Stimulated activated CD4-positive, alpha-beta T cell treated with anti-CD3 and anti-CD28 coated beads, TNF-alpha, amount 100 ng/mL, for 24 hours (primary cell): ENCODE measurements at regions not wholly inside any gene's neighbourhood (a gene's known extent, or its start where the extent isn't known, plus 50 kb on each side); places are given as distances from the start of the nearest gene placed in this dataset.
"Not testable (repeated sequence)": the region's sequence is repeated elsewhere in the genome, so short reads cannot be mapped to it uniquely, and the experiment has no call there.

Source experiments
- DNase-seq, 3 experiments: peaks; one replicate each; pipeline ENCODE4 v3.0.0-alpha.2; 2020; ENCODE audit warnings: low read depth in 3 of 3

DNA sequence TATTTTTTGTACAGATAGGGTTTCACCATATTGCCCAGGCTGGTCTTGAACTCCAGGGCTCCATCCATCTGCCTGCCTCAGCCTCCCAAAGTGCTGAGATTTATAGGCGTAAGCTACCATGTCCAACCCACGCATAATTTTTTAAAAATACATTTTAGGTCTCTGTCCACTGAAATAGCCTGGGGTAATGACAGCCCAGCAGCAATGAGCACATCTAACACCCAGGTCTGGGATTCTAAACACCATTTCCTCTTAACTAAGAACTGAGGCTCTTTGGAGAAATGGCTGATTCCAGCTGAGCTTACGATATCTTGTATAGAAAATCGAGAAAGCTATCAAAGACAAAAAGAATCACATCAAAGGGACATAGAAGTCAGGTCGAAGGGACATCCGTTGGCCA lies 245.3 kb downstream of the PARN start:
- DNase-seq: no peak

GRCh38 chr16:14383844-14384243 lies 246.2 kb downstream of the PARN start:
- not testable (repeated sequence) for DNase-seq

GRCh38 chr16:14378689-14379467 lies 251.2 kb downstream of the PARN start:
- DNase-seq: no peak

DNA sequence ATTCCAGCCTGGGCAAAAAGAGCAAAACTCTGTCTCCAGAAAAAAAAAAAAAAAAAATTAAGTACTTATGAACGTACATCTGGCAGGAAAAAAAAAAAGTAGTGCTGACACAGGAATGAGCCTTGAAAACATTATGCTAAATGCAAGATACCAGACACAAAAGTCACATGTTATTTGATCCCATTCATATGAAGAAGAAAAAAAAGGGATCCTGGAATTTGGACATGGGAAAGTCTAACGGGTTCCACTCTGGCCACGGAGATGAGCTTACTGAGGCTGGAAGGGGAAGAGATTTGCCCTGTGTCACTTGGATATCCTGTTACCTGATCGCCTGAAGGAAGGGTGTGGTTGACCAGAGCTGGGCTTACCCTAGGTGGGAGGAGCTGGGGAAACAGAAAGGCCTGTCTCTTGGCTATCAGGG lies 251.9 kb downstream of the PARN start:
- DNase-seq: no peak

DNA sequence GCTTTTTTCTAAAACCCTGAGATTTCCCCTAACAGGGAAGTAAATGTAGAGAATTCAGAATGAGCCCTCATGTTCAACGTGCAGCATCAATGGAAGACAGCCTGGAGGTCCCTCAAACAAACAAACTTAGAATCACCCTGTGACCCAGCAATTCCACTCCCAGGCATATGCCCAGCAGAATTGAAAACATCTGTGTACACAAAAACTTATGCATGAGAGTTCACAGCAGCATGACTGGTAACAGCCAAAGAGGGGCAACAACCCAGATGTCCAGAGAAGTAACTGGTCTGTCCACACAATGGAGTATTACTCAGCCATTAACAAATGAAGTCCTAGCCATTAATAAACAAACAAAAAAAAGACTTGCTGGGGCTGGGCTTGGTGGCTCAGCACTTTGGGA lies 252.7 kb downstream of the PARN start:
- no peak for DNase-seq

- DNase-seq: no peak
Measured at GRCh38 chr16:14375132-14375491, 254.9 kb downstream of the PARN start.

GRCh38 chr16:14374451-14375131 lies 255.5 kb downstream of the PARN start:
- no peak for DNase-seq

- DNase-seq: no peak
Measured at GRCh38 chr16:14373896-14374295, 256.2 kb downstream of the PARN start.

GRCh38 chr16:14373406-14373805 lies 256.7 kb downstream of the PARN start:
- DNase-seq: no peak

DNA sequence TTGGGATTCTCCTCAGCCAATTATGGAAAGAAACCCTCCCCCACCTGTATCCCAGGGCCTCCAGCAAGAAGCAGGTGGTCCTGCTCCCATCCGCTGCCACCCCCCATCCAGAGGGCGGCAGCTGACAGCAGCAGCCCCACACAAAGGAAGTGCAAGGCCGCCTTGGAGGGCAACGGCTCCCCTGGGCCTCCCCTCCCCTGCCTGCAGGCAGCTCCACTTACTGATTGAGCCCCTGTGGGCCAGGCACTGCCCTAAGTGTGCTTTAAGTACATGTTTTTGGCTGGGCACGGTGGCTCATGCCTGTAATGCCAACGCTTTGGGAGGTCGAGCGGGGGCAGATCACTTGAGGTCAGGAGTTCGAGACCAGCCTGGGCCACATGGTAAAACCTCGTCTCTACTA lies 257.6 kb downstream of the PARN start:
- DNase-seq: no peak

DNA sequence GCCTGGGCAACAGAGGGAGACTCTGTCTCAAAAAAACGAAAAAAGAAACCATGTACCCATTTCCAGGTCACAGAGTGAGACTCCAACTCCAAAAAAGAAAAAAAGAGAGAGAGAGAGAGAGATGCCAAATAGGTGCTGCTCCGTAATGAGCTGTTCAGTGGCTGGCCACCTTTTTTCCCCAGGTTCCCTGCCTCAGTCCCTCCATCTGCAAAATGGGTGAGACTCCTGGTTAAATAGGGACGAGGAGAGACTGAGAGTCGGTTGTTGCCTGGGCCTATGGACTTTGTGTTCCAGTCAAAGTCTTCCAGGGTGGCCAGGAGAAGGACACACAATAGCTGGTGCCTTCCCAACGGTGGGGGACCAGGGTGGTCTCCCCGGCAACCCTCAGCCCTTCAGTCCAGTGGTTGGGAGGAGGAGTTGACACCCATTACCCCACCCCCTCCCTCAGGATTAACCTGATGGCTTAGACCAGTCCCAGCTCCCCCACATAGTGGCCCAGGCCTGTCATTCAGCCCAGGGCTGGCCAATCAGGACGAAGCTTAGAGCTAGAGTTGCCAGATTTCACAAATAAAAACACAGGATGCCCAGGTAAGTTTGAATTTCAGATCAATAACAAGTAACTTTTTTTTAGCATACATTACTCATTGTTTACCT lies 258.2 kb downstream of the PARN start:
- DNase-seq: no peak

- DNase-seq: no peak
Measured at GRCh38 chr16:14370736-14371234, 259.3 kb downstream of the PARN start.

DNA sequence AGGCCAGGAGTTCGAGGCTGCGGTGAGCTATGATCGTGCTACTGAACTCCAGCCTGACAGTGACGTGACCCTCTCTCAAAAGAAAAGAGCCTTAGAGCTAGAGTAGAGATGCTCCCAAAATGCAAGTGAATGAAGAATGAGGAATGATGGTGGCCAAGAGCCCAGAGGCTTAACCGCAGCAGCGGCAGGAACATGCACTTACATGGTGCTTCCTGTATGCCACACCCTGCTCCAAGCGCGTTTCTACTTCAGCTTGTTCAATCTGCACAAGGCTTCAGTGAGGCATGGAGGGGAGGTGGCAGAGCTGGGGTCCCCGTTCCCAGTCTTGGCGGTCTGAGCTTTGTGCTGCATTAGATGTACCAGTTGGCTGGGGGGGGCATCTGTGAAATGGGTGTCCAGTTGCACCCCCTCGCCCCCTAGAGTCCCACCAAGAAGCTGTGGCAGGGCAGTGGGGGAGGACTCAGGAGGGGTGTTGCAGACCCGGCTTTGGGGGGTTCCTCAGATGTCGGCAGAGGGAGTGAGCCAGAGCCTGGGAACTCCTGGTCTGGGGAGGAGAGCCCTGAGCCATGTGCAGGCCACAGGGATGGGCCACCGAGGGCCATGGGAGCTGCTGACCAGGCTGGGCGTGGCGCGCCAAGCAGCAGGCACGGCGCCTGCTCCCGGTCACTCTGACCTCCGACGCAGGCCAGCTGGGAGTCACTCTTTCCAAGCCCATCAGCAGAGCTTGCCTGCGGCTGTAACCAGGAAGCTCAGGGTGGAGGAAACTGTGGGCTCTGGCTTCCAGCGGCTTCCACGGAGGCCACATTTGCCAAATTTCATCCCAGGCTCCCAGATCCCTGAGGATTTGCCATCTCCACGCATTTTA lies 260.1 kb downstream of the PARN start:
- DNase-seq: no peak

DNA sequence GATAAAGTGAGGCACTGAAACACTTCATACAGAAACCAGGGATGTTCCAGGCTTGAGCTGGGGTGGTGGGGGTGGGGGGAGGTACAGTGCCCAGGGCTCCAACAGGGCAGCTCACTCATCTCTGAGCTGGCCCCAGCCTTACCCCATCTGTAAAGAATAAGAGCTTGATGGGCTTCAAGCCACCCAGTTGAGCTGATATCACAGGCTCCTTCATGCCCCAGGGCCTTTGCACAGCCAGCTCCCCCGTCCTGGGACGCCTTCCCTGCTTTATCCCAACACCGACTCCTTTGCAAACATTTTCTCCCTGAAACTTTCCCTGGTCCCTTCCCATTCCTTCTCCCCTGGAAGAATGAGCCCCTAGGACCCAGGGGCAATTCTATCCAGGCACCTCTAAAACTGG lies 261.7 kb downstream of the PARN start:
- no peak for DNase-seq

DNA sequence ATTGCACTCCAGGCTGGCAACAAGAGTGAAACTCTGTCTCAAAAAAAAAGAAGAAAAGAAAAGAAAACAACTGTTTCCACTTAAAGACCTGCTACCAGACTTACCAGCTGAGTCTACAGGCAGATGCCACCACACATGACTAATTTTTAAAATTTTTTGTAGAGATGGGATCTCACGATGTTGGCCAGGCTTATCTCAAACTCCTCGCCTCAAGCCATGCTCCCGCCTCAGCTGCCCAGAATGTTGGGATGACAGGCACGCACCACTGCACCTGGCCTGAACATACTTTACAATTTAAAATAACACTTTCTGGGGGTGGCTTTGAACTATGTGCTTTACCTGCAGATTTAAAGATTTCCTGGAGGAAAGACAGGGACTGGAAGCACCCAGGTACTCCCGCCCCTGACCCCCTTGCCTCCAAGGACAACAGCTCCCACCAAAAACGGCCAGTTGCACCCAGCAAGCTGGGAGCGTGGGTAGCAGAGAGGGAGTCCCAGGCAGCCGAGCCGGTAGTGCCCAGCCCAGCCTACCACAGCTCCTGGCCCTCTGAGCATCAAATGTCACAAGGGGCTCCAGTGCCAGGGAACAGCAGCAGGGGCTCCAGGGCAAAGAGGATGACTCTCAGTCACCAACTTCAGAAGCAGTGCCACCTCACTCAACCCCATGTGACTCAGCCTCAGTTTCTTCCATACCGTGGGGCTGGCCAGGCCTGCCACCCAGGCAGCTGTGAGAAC lies 262.9 kb downstream of the PARN start:
- DNase-seq: no peak

DNA sequence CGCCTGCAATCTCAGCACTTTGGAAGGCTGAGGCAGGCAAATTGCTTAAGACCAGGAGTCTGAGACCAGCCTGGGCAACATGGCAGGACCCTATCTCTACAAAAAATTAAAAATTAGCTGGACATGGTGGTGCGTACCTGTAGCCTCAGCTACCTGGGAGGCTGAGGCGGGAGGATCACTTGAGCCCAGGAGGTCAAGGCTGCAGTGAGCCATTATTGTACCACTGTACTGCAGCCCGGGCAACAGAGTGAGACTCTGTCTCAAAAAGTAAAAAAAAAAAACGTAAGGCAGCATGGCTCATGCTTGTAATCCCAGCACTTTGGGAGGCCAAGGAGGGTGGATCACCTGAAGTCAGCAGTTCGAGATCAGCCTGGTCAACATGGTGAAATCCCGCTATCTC lies 263.6 kb downstream of the PARN start:
- DNase-seq: no peak

DNA sequence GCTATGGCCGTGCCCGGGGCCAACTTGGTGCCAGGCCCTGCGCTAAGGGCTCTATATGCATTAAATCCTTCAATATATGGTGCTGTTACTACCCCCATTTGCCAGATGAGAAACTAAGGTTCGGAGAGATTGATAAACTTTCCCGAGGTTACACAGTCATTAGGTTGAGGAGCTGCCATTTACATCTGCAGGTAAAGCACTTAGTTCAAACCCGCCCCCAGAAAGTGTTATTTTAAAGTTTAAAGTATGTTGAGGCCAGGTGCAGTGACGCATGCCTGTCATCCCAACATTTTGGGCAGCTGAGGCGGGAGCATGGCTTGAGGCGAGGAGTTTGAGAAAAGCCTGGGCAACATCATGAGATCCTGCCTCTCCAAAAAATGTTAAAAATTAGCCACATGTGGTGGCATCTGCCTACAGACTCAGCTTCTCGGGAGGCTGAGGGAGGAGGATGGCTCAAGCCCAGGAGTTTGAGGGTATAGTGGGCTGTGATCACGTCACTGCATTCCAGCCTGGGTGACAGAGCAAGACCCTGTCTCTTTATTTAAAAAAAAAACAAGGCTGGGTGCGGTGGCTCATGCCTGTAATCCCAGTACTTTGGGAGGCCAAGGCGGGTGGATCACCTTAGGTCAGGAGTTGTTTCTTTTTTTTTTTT lies 264.7 kb downstream of the PARN start:
- DNase-seq: no peak

- no peak for DNase-seq
Measured at GRCh38 chr16:14364386-14365199, 265.5 kb downstream of the PARN start.

DNA sequence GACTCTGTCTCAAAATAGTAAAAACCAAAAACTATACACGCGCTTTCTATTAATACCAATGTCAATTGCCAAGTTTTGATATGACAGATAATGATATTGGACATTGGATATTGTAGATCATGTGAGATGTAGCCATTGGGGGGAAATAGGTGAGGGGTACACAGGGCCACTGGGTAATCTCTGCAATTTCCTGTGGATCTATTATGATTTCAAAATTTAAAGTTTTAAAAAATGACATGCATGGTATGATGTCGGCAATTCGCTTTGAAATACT lies 266.0 kb downstream of the PARN start:
- no peak for DNase-seq

- no peak for DNase-seq
Measured at GRCh38 chr16:14362774-14363371, 267.2 kb downstream of the PARN start.
